H9 (cell line): ENCODE measurements at regions not wholly inside any gene's neighbourhood (a gene's known extent, or its start where the extent isn't known, plus 50 kb on each side); places are given as distances from the start of the nearest gene placed in this dataset.

Experiments used
- DNase-seq: peaks from one replicate; pipeline ENCODE4 v3.0.0-alpha.2; 2017
- H2AFZ ChIP-seq: one replicate; pipeline ENCODE4 v1.6.1; 2013; ENCODE audit warnings: mild to moderate bottlenecking, low read length, control low read depth, moderate library complexity
- H2AK5ac ChIP-seq: 2 replicates; pipeline ENCODE4 v1.6.1; 2013; ENCODE audit warnings: low read length, control low read depth, mixed read lengths; ENCODE audit not compliant: insufficient read length
- H2BK120ac ChIP-seq: one replicate; pipeline ENCODE4 v1.6.1; 2013; ENCODE audit warnings: low read depth, mild to moderate bottlenecking, low read length, control low read depth, inconsistent platforms; ENCODE audit not compliant: poor library complexity, severe bottlenecking
- H2BK12ac ChIP-seq: 2 replicates; pipeline ENCODE4 v1.6.1; 2013; ENCODE audit warnings: low read length, control low read depth, mixed read lengths, low read depth; ENCODE audit not compliant: insufficient read length
- H2BK15ac ChIP-seq: 2 replicates; pipeline ENCODE4 v1.6.1; 2013; ENCODE audit warnings: low read depth, low read length, control low read depth
- H2BK20ac ChIP-seq: one replicate; pipeline ENCODE4 v1.6.1; 2013; ENCODE audit warnings: low read depth, mild to moderate bottlenecking, low read length, control low read depth, inconsistent platforms; ENCODE audit not compliant: poor library complexity, severe bottlenecking
- H2BK5ac ChIP-seq: 2 replicates; pipeline ENCODE4 v1.6.1; 2013; ENCODE audit warnings: low read length, control low read depth, mixed read lengths; ENCODE audit not compliant: insufficient read length
- H3K14ac ChIP-seq: 2 replicates; pipeline ENCODE4 v1.6.1; 2013; ENCODE audit warnings: low read length, control low read depth; ENCODE audit not compliant: insufficient read depth
- H3K18ac ChIP-seq: 2 replicates; pipeline ENCODE4 v1.6.1; 2013; ENCODE audit warnings: low read depth, mild to moderate bottlenecking, mixed read lengths, low read length, control low read depth; ENCODE audit not compliant: insufficient read length
- H3K23ac ChIP-seq: 2 replicates; pipeline ENCODE4 v1.6.1; 2013; ENCODE audit warnings: low read length, control low read depth, mixed read lengths, low read depth; ENCODE audit not compliant: insufficient read length
- H3K23me2 ChIP-seq: 2 replicates; pipeline ENCODE4 v1.6.1; 2013; ENCODE audit warnings: low read depth, mild to moderate bottlenecking, mixed read lengths, low read length, control low read depth; ENCODE audit not compliant: insufficient read length, poor library complexity, severe bottlenecking
- H3K27ac ChIP-seq: 2 replicates; pipeline ENCODE4 v1.5.1; 2013; ENCODE audit warnings: low read length, control low read depth, mixed read lengths, low read depth; ENCODE audit not compliant: insufficient read length
- H3K27me3 ChIP-seq: 2 replicates; pipeline ENCODE4 v1.6.1; 2013; ENCODE audit warnings: low read length, control low read depth, inconsistent platforms; ENCODE audit not compliant: insufficient read depth
- H3K4ac ChIP-seq: 2 replicates; pipeline ENCODE4 v1.6.1; 2013; ENCODE audit warnings: low read depth, mild to moderate bottlenecking, control low read depth, inconsistent platforms, low read length, moderate library complexity
- H3K4me1 ChIP-seq: 2 replicates; pipeline ENCODE4 v1.6.1; 2013; ENCODE audit warnings: low read length, control low read depth, inconsistent platforms; ENCODE audit not compliant: insufficient read depth
- H3K4me2 ChIP-seq: 2 replicates; pipeline ENCODE4 v1.6.1; 2013; ENCODE audit warnings: low read length, control low read depth, mixed read lengths; ENCODE audit not compliant: insufficient read length, insufficient read depth
- H3K56ac ChIP-seq: 2 replicates; pipeline ENCODE4 v1.6.1; 2013; ENCODE audit warnings: low read depth, mild to moderate bottlenecking, mixed read lengths, low read length, control low read depth; ENCODE audit not compliant: insufficient read length
- H3K79me1 ChIP-seq: 2 replicates; pipeline ENCODE4 v1.6.1; 2013; ENCODE audit warnings: low read depth, mild to moderate bottlenecking, moderate library complexity, low read length, control low read depth, inconsistent platforms; ENCODE audit not compliant: insufficient read depth, poor library complexity, severe bottlenecking
- H3K79me2 ChIP-seq: 2 replicates; pipeline ENCODE4 v1.6.1; 2013; ENCODE audit warnings: low read length, control low read depth, inconsistent platforms; ENCODE audit not compliant: insufficient read depth
- H3K9ac ChIP-seq: 2 replicates; pipeline ENCODE4 v1.6.1; 2013; ENCODE audit warnings: low read length, control low read depth, mixed read lengths; ENCODE audit not compliant: insufficient read length; ENCODE audit errors: extremely low read depth
- H3K9me3 ChIP-seq: one replicate; pipeline ENCODE4 v1.6.1; 2013; ENCODE audit warnings: low read depth, low read length, inconsistent platforms; ENCODE audit not compliant: control insufficient read depth
- H3T11ph ChIP-seq: one replicate; pipeline ENCODE4 v1.6.1; 2013; ENCODE audit warnings: mild to moderate bottlenecking, low read length, control low read depth, inconsistent platforms
- H4K20me1 ChIP-seq: one replicate; pipeline ENCODE4 v1.6.1; 2013; ENCODE audit not compliant: control insufficient read depth, insufficient read length, insufficient read depth
- H4K5ac ChIP-seq: 2 replicates; pipeline ENCODE4 v1.6.1; 2013; ENCODE audit warnings: low read depth, mild to moderate bottlenecking, mixed read lengths, low read length, control low read depth; ENCODE audit not compliant: insufficient read length
- H4K8ac ChIP-seq: replicated peaks from 2 replicates; pipeline ENCODE4 v1.6.1; 2013; ENCODE audit warnings: low read length, control low read depth, mixed read lengths, low read depth; ENCODE audit not compliant: insufficient read length
- H4K91ac ChIP-seq: 2 replicates; pipeline ENCODE4 v1.6.1; 2013; ENCODE audit warnings: low read depth, mild to moderate bottlenecking, moderate library complexity, mixed read lengths, low read length, control low read depth; ENCODE audit not compliant: insufficient read length
- H3K27ac Mint-ChIP-seq, 3 experiments: 2 replicates in 2 of 3; 3 replicates in 1 of 3; pipeline ENCODE4 v1.8.0; 2020 to 2021; ENCODE audit warnings: mixed read lengths in 3 of 3, mild to moderate bottlenecking in 1 of 3, moderate library complexity in 1 of 3
- H3K27me3 Mint-ChIP-seq: 2 replicates; pipeline ENCODE4 v1.8.0; 2021; ENCODE audit warnings: low read depth, mild to moderate bottlenecking, moderate library complexity, mixed read lengths
- H3K36me3 Mint-ChIP-seq, 3 experiments: 2 replicates in 2 of 3; 3 replicates in 1 of 3; pipeline ENCODE4 v1.8.0; 2020 to 2021; ENCODE audit warnings: low read depth in 3 of 3, mixed read lengths in 3 of 3; ENCODE audit not compliant: insufficient read depth in 1 of 3
- H3K4me1 Mint-ChIP-seq, 2 experiments: 2 replicates each; pipeline ENCODE4 v1.8.0; 2020; ENCODE audit warnings: mixed read lengths in 2 of 2
- H3K4me3 Mint-ChIP-seq, 2 experiments: 2 replicates in 1 of 2; 3 replicates in 1 of 2; pipeline ENCODE4 v1.8.0; 2020 to 2021; ENCODE audit warnings: mild to moderate bottlenecking in 2 of 2, mixed read lengths in 2 of 2, moderate library complexity in 1 of 2
- H3K9me3 Mint-ChIP-seq, 2 experiments: 2 replicates in 1 of 2; 3 replicates in 1 of 2; pipeline ENCODE4 v1.8.0; 2020; ENCODE audit warnings: mild to moderate bottlenecking in 2 of 2, mixed read lengths in 2 of 2, moderate library complexity in 1 of 2
- CTCF ChIP-seq: fragments of 200-600 bp; sonication (generic); conservative IDR thresholded peaks from 3 replicates; pipeline ENCODE4 v1.8.0; 2021; ENCODE audit warnings: antibody characterized with exemption, mild to moderate bottlenecking
- WGBS: extraction: QIAGEN DNeasy Blood & Tissue Kit; methylation state at CpG from one replicate; pipeline ENCODE4 v1.1.7; 2013; ENCODE audit warnings: missing lambda C conversion rate, low lambda C conversion rate, mixed read lengths; ENCODE audit not compliant: insufficient read length; ENCODE audit errors: extremely low coverage; 5-methylcytosine and 5-hydroxymethylcytosine counted together

GRCh38 chr16:7967996-7968509 is 622.3 kb downstream of the TMEM114 start:
- no peak overlapping the region for H3K18ac ChIP-seq
- Mint-ChIP-seq H3K27ac (no peak overlapping the region), H3K36me3 (0 out of 7 replicates have a peak, but pooled peaks cover 0 to under 1% (median 0%) of the 10 kb centered on the region in 3 experiments), H3K27me3 (peaks cover 3% of the 10 kb centered on the region; the same call in 1 of the 2 replicates), H3K4me3 (no peak overlapping the region), H3K9me3 (peaks cover under 1 to 5% of the 10 kb centered on the region in 2 experiments; a peak in 3 of 5 replicates), H3K4me1 (no peaks in the 10 kb centered on the region)
- H3K4me1 ChIP-seq: no peaks in the 10 kb centered on the region
- H3K56ac ChIP-seq: no peak overlapping the region
- no peak for TF ChIP-seq CTCF
- H2BK120ac ChIP-seq: no peak overlapping the region
- H3K79me2 ChIP-seq: no peaks in the 10 kb centered on the region
- H3K4me2 ChIP-seq: no peak overlapping the region
- no peak overlapping the region for H2AFZ ChIP-seq
- no CpG with 5 or more reads among the region's 4 CpGs for WGBS
- no peak overlapping the region for H3T11ph ChIP-seq
- H2BK12ac ChIP-seq: no peak overlapping the region
- H2AK5ac ChIP-seq: no peak overlapping the region
- H4K91ac ChIP-seq: no peak overlapping the region
- no peak overlapping the region for H2BK15ac ChIP-seq
- H3K23me2 ChIP-seq: no peaks in the 10 kb centered on the region
- H3K23ac ChIP-seq: no peak overlapping the region
- no peak overlapping the region for H2BK20ac ChIP-seq
- no peak overlapping the region for H3K9ac ChIP-seq
- H3K27me3 ChIP-seq: no peaks in the 10 kb centered on the region
- H3K9me3 ChIP-seq: no peaks in the 10 kb centered on the region
- no peak overlapping the region for H3K14ac ChIP-seq
- H3K27ac ChIP-seq: no peak overlapping the region
- DNase-seq: no peak
- H4K8ac ChIP-seq: no peak overlapping the region
- H3K79me1 ChIP-seq: no peaks in the 10 kb centered on the region
- H3K4ac ChIP-seq: no peak overlapping the region
- no peak overlapping the region for H4K5ac ChIP-seq
- no peak overlapping the region for H2BK5ac ChIP-seq
- H4K20me1 ChIP-seq: no peaks in the 10 kb centered on the region
